NCI-H128 (cell line): ENCODE measurements at regions not wholly inside any gene's neighbourhood (a gene's known extent, or its start where the extent isn't known, plus 50 kb on each side); places are given as distances from the start of the nearest gene placed in this dataset.

ENCODE experiments used
- DNase-seq: peaks from one replicate; lab custom pipeline; 2025; ENCODE audit not compliant: unreplicated experiment; lab: John Stamatoyannopoulos, UW

GRCh38 chr16:73887911-73888310 lies 408.7 kb upstream of the PSMD7 start:
- DNase-seq = no peak

DNA sequence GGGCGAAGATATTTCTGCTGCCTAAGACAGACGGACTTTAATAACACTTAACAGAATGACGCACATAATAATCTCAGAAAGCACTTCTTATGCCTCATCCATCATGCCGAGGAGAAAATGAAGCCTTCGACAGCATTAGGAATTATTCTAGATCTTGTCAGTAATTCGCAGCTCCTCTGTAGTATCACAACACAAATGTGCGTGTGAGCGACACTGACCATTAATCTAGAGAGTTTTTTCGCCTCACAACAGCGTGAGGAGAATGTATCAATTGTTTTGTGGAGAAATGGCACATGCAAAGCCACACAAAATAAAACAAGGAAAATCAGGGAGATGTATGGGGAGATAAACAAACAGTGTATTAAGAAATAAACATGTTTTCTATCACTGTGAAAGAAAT lies 410.2 kb upstream of the PSMD7 start:
- no peak for DNase-seq

- DNase-seq = no peak
These were observed 411.3 kb upstream of the PSMD7 start for GRCh38 chr16:73885319-73885718.

DNA sequence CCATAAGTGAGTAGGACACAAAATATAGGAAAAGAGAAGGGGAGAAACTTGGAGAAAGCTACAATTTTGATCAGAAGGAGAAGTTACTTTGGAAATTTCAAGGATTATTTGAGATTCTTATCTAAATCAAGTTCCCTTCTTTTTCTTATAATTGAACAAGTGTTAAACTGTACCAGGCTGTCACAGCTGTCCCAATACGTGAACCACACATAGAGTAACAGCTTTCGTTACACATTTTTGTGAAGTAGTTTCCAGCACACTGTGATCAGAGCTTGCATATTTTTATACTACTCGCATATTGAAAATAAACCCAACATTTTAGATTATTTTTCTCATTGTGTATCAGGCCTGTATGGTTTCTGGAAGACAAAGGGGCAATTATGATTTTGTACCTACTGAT lies 412.8 kb upstream of the PSMD7 start:
- no peak for DNase-seq

- no peak for DNase-seq
These were observed 413.5 kb upstream of the PSMD7 start for GRCh38 chr16:73883126-73883525.

DNA sequence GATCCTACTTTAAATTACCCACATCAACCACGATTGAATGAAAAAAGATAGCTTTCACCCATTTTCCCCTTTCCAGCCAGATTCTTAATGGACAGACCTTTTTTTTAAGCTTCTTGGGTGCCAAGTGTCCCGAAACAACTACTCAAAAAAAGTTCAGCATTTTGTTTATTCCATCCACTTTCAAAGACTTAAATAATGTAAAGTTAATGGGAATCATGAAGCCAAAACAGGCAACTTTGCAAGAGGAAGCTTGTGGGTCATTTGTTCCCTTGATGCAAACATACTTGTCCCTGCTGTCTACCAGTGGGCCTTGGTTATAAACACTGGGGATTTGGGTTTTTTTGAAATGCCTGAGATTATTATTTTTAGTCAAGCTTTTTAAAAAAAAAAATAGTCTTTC lies 414.0 kb upstream of the PSMD7 start:
- DNase-seq = no peak

DNA sequence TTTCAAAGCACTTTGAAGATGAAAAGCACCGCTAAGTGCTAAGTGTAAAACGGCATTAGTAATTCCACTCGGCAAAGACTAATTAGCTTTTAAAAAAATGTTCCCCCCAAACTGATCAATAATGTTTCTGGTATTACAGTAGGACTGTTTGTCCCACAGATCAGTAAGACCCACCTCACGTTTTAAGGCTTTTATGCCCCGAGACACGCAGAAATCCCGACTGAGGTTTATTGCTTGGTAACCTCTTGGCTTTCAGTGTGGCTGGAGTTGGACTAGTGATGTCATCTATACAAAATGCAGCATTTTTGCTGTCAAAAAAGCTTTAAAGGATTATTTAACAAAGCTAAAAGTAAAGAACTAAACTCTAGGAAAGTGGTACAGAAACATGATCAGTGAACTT lies 414.6 kb upstream of the PSMD7 start:
- DNase-seq = no peak

DNA sequence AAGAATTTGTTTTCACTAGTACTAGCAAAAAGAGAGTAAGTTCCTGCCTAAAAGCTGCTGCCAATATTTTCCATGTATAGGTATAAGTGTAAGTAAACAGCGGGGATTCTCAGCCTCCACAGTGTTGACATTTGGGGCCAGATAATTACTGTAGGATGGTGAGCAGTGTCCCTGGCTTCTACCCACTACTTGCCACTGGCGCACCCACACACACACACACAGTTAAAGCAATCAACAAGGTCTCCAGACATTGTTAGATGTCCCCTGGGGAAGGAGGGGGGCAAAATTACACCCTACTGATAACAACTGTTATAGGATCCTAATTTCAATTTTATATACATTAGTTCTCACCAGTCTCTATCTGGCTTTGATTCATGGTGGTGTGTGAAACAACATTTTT lies 417.0 kb upstream of the PSMD7 start:
- DNase-seq = no peak

GRCh38 chr16:73878611-73879010 lies 418.0 kb upstream of the PSMD7 start:
- DNase-seq = peak; percentile 7

DNA sequence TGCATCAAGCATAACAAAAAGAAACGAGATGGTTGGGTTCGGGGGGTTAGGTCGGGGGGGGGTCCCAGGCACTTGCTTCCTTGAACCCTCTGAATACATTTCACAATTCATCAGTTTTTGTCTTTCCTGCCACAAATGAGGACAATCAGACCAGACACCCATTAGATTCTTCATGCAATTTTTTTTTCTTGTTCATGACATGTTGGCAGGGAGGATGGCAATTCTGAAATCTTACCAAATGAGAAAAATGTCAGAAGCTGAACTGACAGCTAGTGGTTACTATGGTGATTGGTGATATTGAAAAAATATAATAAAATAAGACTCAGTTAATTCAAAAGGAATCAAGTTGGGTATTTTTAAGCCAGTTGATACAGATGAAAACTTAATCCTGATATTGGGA lies 419.5 kb upstream of the PSMD7 start:
- DNase-seq = no peak

DNA sequence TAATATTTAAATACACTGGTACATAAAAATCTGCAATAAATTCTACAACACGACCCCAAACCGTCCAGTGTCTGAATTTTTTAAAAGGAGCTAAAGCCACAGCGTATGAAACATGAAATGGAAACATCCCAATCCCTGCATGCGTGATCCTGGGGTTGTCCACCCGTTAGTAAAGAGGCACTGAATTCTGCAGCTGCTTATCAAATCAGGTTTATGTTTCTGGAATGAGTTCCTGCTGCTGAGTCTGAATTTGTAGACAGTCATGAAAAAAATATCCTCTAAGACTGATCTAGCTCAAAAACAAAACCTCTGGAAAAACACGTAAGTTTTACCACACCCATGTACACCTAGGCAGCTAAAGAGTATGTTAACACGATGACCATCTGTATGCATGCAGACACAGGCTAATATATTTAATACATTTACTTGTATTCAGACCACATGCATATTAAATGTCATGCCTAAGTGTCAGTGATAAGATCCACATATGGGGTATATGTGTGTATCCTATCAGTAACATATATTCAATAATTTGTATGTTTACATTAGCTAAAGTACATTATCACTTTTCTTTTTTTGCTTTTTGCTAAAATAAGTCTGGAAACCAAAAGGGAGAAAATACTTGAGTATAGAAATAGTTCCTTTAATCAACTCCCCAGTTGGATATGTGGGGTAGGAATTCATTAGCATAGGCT lies 420.5 kb upstream of the PSMD7 start:
- DNase-seq = no peak

GRCh38 chr16:73874324-73874723 lies 422.3 kb upstream of the PSMD7 start:
- DNase-seq = no peak

GRCh38 chr16:73873643-73874042 lies 423.0 kb upstream of the PSMD7 start:
- no peak for DNase-seq

GRCh38 chr16:73872856-73873255 lies 423.8 kb upstream of the PSMD7 start:
- no peak for DNase-seq

DNA sequence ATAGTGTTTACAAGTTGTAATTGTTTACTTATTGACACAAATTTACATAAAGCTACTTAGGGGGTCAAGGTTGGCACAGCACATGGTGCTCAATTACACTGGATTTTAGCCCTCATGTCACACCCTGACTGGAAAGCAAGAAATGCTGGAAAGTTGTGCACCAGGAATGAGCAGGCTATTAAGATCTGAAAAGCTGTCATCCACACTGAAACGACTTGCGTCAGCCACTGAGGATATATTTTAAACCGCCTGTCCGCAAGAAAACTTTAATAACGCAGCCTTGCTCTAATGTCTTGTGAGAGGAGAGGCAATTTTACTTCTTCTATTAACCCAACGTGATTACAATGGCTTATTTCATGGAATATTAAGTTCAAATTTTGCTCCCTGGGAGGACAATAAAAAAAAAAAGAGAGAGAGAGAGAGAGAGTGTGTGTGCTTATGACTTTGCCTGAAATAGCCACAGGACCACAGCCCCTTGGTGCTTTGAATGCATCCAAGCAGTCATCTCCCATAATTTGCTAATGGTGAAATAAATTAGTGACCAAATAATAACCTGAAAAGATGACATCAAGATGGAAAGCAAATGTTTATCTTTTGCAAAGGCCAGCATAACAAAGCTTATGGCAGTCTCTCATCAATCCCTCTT lies 425.4 kb upstream of the PSMD7 start:
- DNase-seq = no peak

- no peak for DNase-seq
These were observed 427.5 kb upstream of the PSMD7 start for GRCh38 chr16:73869126-73869525.

- DNase-seq = no peak
These were observed 431.7 kb upstream of the PSMD7 start for GRCh38 chr16:73864868-73865267.

DNA sequence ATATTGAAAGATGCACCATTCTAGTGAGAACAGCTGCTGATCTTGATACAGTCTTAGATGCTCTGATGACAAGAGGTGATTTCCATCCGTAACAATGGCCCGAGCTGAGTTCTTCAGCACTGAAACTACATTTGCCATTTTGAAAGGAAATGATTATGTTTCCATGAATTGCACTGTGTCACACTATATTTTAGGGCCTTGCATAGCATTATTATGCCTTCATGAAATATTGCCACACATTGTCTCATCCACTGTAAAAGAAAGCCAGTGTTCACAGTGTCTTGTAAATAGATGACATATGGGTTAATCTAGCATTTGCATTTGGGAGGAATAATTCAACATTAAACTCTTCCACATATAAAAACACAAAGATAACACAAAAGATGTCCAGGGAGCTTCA lies 438.3 kb upstream of the PSMD7 start:
- no peak for DNase-seq

DNA sequence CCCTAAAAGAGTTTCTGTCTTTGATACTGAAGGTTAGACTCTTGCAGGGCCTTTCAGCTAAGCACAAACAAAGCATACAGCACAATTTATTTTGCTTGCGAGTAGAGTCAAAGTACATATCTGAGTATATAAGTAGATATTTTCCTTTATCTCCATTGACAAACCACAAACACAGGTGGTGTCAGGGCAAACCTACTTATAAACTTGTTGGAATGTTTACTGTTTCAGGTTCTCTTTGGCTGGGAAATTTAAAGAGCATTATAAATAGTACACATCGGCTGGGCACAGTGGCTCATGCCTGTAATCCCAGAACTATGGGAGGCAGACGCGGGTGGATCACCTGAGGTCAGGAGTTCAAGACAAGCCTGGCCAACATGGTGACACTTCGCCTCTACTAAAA lies 442.6 kb upstream of the PSMD7 start:
- no peak for DNase-seq

DNA sequence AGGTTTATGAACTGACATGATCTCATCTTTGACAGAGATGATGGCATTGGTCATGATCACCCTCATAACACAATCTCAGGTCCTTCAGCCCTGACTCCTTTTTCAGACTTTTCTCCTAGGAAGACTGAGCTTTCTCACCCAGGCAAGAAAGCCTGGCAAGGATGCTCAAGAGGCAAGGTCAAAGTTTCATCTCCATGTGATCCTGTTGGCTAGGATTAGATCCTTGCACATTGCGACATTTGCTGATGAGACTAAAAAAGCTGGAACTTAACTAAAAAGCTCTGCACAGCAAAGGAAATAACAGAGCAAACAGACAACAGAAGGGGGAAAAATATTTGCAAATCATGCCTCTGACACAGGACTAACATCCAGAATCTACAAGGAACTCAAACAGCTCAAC lies 444.1 kb upstream of the PSMD7 start:
- no peak for DNase-seq

- DNase-seq = no peak
These were observed 447.6 kb upstream of the PSMD7 start for GRCh38 chr16:73848993-73849392.

DNA sequence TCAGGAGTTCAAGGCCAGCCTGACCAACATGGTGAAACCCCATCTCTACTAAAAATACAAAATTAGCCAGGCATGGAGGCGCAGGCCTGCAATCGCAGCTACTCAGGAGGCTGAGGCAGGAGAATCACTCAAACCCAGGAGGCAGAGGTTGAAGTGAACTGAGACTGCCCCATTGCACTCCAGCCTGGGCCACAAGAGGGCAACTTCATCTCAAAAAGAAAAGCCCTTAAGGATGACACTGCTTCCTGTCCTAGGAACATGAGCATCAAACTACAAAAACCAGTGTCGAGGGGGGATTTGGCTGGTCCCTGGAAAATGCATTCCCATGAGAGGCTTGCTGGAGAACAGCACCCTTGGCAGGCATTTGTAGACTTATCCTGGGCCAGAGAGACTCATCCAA lies 449.5 kb upstream of the PSMD7 start:
- DNase-seq = no peak

DNA sequence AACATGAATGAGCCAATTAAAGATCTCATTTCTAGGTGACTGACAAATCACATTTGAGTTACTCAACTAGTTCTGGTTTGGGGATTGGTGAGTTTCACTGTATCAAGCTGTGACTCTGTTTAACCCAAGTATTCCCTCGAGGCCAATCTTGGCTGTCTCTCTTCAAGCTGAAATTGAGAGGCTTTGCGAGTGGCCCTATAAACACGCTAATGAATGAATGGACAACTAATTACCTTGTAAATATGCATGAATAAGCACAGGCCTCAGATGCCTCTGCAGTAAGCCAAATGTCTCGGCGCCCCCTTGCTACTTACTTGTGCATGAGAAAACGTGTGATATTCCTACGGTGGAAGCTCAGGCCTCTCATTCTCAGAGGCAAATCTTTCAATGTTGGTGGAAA lies 450.3 kb upstream of the PSMD7 start:
- DNase-seq = no peak
